ENCODE measurements at regions not wholly inside any gene's neighbourhood (a gene's known extent, or its start where the extent isn't known, plus 50 kb on each side); places are given as distances from the start of the nearest gene placed in this dataset.
"Not testable (repeated sequence)": the region's sequence is repeated elsewhere in the genome, so short reads cannot be mapped to it uniquely, and the experiment has no call there.

DNA sequence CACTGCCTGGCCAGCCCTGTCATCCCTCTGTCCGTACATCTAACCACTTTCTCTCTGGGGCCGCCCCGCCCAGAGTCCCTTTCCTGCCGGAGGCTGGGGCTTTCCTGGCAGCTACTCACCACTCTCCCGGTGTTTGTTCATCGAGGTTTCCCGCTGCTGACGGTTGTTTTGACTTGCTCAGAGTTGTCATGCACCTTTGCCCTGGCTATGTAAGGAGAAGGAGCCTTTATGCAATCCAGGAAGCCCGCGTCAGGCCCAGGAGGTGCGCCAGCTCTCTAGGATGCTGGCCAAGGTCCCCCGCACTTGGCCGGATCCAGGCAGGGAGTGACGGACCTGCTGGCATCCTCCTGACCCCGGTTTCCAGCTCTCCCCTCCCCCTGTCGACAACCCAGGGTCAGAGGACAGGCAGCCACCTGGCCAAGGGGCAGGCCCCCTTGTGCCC is 51.0 kb upstream of the SIK1 start:
- peak; percentile 68 for ATAC-seq (ENCODE audit: low FRiP score)
- intact Hi-C loops (cut with DNase I); H3K4me3 ChIP-seq (ENCODE audit: low read length in 2 of 2); H3K27me3 ChIP-seq (ENCODE audit: control insufficient read depth in 1 of 2, insufficient read depth in 2 of 2, low read length in 1 of 2); H3K9me3 ChIP-seq (ENCODE audit: control insufficient read depth, low read length); DNase-seq; H3K27ac ChIP-seq (ENCODE audit: low read depth in 1 of 2, low read length in 2 of 2); H3K4me1 ChIP-seq (ENCODE audit: control insufficient read depth in 1 of 2, insufficient read depth in 2 of 2, low read length in 2 of 2); H3K36me3 ChIP-seq (ENCODE audit: control insufficient read depth in 1 of 2, insufficient read depth in 2 of 2, low read length in 1 of 2): not testable (repeated sequence)
- WGBS, 2 donors = no CpG with 5 or more reads among the region's 16 CpGs

Data from aorta (tissue), 5 donors.